ENCODE measurements at regions not wholly inside any gene's neighbourhood (a gene's known extent, or its start where the extent isn't known, plus 50 kb on each side); places are given as distances from the start of the nearest gene placed in this dataset.

DNA sequence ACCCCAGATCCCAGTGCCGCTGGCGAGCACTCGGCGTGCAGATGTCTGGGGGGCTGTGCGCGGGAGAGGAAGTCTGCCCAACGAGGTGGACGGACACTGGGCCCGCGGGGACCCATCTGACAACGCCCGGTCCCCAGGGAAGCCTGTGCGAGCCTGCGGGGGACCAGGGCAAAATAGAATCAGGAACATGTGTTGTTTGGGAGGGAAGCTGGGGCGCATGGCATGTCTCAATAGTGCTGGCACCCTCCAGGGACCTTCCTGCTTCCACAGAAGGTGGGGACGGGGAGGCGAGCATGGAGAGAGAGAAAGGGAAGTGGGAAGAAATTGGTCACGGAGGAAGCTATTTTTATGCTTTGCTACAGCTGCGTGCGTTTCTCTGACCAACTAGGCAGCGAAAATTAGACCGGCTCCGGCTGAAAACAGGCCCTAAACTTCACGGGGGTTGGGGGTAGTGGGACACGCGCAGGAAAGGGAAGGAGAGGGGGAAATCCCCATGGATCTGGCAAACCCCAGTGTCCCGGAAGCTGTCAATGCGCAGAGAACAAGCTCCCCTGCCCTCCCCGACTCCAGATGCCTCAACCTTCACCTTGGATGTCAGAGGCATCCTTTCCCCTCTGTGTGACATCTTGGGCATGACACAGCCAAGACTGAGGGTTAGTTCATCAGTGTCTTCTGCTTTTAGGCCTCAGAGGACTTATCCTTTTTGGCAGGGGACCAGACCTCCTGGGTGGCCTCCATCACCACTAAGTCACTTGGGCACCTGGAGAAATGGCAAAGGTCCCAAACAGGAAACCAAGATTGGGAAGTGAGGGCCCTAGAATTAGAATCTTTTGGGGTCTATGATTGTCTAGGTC, 169.8 kb upstream of the BCOR start:
- H3K27me3 ChIP-seq: no peaks in the 10 kb centered on the region
- peaks cover 3% of the 10 kb centered on the region for H3K4me1 ChIP-seq
- peak overlapping the region; percentile 31 to 53 for H3K4me3 ChIP-seq
- WGBS, 2 donors: 0 to 12% methylated on average over 3 to 27 of the region's 29 CpGs
- intact Hi-C loops (cut with DNase I; ENCODE audit: low total_unique reads): loop anchor here (10.0 kb wide), 1 partner anchor 93 kb away; no protein-coding TSS in a partner anchor
- H3K27ac ChIP-seq: peak overlapping the region; percentile 24 to 50
- no peaks in the 10 kb centered on the region for H3K36me3 ChIP-seq (ENCODE audit: low read depth, missing control alignments)
- no peak for DNase-seq
- no peaks in the 10 kb centered on the region for H3K9me3 ChIP-seq
- no peak for TF ChIP-seq CTCF (IDR thresholded peaks at IDR 0.05)
- TF ChIP-seq POLR2A (IDR thresholded peaks at IDR 0.05): no peak

- DNase-seq: peak; percentile 52
- intact Hi-C loops (cut with DNase I; ENCODE audit: low total_unique reads): loop anchor here (10.0 kb wide), 1 partner anchor 92 kb away; no protein-coding TSS in a partner anchor
- no peaks in the 10 kb centered on the region for H3K9me3 ChIP-seq
- peak overlapping the region; percentile 31 to 53 for H3K4me3 ChIP-seq
- WGBS, 2 donors: 1% methylated on average over 21 to 34 of the region's 42 CpGs
- peaks cover 3% of the 10 kb centered on the region for H3K4me1 ChIP-seq
- TF ChIP-seq CTCF (IDR thresholded peaks at IDR 0.05): peak; percentile 36 to 44 (median 41)
- no peak for TF ChIP-seq POLR2A (IDR thresholded peaks at IDR 0.05)
- H3K36me3 ChIP-seq (ENCODE audit: low read depth, missing control alignments): no peaks in the 10 kb centered on the region
- peak overlapping the region; percentile 24 to 50 for H3K27ac ChIP-seq
- H3K27me3 ChIP-seq: no peaks in the 10 kb centered on the region
These were observed 169.0 kb upstream of the BCOR start for GRCh38 chrX:40266490-40267333.

GRCh38 chrX:40265936-40266335, 168.2 kb upstream of the BCOR start:
- intact Hi-C loops (cut with DNase I; ENCODE audit: low total_unique reads): loop anchor here (10.0 kb wide), 1 partner anchor 91 kb away; no protein-coding TSS in a partner anchor
- 27 to 60% methylated on average over 4 to 7 of the region's 7 CpGs for WGBS, 2 donors
- no peak for TF ChIP-seq CTCF (IDR thresholded peaks at IDR 0.05)
- TF ChIP-seq POLR2A (IDR thresholded peaks at IDR 0.05): no peak
- H3K4me3 ChIP-seq: no peak overlapping the region
- peaks cover 3% of the 10 kb centered on the region for H3K4me1 ChIP-seq
- H3K36me3 ChIP-seq (ENCODE audit: low read depth, missing control alignments): no peaks in the 10 kb centered on the region
- no peaks in the 10 kb centered on the region for H3K9me3 ChIP-seq
- no peak overlapping the region for H3K27ac ChIP-seq
- H3K27me3 ChIP-seq: no peaks in the 10 kb centered on the region
- no peak for DNase-seq

- no peak overlapping the region for H3K27ac ChIP-seq
- TF ChIP-seq CTCF (IDR thresholded peaks at IDR 0.05) (no peak), POLR2A (IDR thresholded peaks at IDR 0.05) (no peak)
- 40 to 57% methylated on average over 6 to 8 of the region's 8 CpGs for WGBS, 2 donors
These were observed 165.3 kb upstream of the BCOR start for GRCh38 chrX:40263014-40263560.

More at GRCh38 chrX:40263014-40263560, 165.3 kb upstream of the BCOR start:
- no peak for DNase-seq
- H3K27me3 ChIP-seq: no peaks in the 10 kb centered on the region
- intact Hi-C loops (cut with DNase I; ENCODE audit: low total_unique reads): loop anchor here (10.0 kb wide), 1 partner anchor 88 kb away; no protein-coding TSS in a partner anchor
- H3K4me1 ChIP-seq: peaks cover 3% of the 10 kb centered on the region
- H3K4me3 ChIP-seq: no peak overlapping the region
- no peaks in the 10 kb centered on the region for H3K9me3 ChIP-seq
- no peaks in the 10 kb centered on the region for H3K36me3 ChIP-seq (ENCODE audit: low read depth, missing control alignments)

All from testis (tissue), 2 donors.